Activated CD4-positive, alpha-beta T cell treated with anti-CD3 and anti-CD28 coated beads, Interleukin-2, amount 50 U/mL, for 16 hours (primary cell): ENCODE measurements at regions not wholly inside any gene's neighbourhood (a gene's known extent, or its start where the extent isn't known, plus 50 kb on each side); places are given as distances from the start of the nearest gene placed in this dataset.
A peak's percentile ranks its signal among the peaks of the same experiment; 100 is the strongest.

Experiments used
- DNase-seq: peaks from one replicate; pipeline ENCODE4 v3.0.0-alpha.2; 2020

DNA sequence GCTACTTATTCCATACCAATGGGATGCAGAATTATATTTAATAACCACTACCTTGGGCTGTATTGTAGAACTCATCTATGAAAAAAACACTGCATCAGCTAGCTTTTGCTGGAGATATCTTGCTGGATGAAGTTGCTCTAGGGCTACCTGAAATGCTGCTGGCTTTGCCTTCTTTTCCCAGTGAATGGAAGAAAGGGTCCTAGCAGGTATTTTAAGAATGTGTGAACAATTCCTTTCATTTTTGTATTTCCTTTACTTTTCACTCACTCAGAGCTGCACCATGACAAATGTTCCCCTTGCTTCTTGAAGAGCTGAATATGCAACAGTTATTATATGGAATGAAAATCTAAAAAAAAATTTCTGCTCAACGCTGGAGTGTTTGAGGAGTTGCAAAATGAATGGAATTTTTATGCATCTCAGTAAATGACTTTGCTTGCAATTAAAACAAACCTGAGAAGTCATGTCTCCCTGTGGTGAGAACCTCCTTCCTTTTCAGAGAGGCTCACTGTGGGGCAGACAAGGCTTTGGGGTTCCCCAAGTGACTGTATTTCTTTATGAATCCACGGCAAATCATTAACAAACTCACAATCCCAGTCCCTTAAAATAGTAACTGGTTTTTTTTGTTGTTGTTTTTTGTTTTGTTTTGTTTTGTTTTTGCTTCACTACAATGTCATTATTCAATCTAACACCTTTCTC, 566.8 kb upstream of the KIRREL3 start:
- DNase-seq = no peak

DNA sequence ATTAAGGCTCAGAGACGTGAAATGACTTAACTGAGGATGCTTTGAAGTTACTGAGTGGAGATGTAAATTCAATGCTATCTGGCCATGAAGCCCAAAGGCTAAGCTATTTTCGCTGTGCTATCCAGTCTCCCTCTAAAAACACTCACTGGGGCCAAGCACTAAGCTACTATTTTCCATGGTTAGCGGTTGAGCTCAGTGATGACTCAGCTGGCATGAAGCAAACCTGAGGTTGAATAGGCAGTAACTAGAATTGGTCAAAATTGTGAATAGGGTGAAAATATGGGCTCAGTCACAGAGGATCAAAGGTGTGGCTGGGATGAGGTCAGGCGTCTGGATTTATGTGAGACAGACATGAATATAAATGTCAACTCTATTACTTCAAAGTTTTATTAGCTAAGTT, 564.2 kb upstream of the KIRREL3 start:
- no peak for DNase-seq

DNA sequence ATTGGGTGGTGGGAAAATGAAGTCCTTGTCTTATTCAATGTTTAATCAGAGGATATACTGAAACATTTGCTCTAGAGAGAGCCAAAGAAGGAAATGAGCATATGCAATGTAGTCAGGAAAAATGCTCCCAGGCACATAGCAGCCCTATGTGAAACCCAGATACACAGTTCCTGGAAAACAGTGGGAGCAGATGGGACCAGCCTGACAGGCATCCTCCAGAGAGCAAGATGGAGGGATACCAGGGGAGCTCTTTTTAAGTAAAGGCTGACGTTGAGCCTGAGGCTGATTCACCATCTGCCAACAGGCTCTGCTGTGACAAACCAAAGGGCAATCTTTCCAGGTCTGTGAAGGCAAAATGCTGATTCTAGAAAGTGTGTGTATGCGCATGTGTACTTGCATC, 559.4 kb upstream of the KIRREL3 start:
- DNase-seq = no peak

DNA sequence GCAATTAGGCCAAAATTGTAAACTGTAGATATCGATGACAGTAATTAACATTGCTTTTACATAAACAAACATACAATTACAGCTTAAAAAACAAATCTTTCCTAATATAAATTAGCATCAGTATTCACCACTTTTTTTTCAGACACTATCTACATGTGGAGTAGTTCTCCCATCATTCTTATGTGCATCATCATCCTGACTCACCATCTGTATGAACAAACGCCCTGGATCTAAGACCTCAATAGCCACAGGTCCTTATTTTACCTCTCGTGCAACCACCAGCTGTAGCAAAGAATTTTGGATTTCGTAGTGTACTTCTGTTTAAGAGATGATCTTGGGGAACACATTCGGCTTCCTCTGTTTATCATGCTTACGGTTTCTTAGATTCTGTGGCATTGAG, 551.9 kb upstream of the KIRREL3 start:
- DNase-seq = no peak

DNA sequence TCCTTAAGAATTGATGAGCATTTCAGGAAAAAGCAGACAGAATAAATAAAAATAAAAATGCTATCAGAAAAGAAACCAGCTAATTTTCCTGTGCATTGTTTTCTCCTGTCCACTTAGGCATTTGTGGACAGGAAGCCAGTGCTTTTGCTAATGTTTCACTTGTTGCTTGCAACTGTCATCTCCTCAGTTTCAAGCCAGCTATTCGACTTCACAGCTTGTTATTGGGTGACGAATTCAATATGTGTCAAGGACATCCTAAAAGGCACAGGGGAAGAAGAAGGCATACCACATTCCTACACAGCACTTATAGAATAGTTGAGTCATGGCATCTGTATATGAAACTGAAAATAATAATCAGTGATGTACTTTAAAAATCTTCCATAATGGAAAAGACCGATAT, 530.6 kb upstream of the KIRREL3 start:
- DNase-seq = no peak

DNA sequence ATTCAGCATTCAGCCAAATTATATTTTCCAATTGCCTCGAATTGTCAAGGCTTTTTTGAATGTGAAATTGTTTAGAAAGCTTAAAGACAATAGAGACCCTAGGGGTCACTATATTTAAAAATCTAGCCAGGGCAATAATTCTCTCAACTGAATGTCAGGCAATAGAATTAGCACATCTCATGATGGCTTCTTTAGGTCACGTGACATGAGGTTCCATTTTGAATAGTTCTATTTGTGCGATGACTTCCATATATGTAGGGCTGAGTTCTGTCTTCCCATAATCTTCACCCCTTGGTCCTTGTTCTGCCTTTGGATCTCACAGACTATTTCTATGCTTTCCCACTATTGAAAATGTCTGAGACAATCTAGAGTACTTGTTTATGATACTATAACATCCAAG, 527.7 kb upstream of the KIRREL3 start:
- DNase-seq = no peak

DNA sequence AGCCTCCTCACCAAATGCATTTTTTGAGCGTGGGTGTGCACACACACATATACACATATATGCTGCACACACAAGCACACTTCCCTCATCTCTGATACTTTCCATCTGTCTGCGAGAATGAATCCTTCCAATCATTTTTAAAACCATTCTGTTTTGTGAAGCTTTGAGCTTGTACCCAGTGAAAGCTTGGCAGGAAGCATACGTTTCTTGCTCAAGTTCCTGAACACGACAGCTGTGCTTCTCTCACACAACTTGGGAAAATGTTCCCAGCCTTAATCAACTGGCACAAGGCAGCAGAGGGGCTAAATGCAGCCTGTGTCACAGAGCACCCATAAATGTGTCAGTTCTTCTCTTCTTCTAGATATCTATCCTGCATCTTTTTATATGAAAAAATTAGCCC, 524.0 kb upstream of the KIRREL3 start:
- no peak for DNase-seq

DNA sequence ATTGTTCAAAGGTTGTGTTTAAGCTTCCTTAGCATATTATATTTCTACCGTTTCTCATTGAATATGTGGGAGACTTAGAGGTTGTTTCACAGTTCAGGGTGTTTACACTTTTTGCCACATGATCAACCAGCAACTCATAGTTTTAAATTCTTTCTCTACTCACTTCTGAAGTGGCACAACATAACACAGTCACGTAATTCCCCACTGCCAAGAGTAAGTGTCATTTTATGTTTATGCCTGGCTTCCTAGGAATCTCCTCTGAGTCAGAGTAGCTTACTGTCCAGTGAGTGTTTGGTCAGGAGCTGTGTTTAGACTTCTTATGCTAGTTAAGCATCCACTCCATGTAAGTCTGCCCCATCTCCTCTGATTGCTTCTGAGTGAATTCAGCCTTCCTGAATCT, 520.8 kb upstream of the KIRREL3 start:
- DNase-seq = no peak

DNA sequence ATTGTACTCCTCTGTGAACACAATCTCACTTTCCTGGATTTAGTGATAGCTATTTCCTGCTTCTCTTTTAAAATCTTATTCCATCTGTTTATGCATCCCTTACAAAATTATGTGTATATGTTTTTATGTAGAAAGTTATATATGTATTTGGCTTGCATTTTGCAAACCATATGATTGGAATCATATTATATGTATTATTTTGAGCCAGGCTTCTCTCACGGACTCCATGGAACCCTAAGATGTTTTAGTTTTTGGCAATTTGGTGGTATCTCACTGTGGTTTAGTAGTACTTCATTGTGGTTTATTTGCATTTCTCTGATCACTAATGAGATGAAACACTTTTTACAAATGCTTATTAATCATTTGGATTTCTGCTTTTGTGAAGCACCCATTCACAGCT, 507.3 kb upstream of the KIRREL3 start:
- DNase-seq = no peak

DNA sequence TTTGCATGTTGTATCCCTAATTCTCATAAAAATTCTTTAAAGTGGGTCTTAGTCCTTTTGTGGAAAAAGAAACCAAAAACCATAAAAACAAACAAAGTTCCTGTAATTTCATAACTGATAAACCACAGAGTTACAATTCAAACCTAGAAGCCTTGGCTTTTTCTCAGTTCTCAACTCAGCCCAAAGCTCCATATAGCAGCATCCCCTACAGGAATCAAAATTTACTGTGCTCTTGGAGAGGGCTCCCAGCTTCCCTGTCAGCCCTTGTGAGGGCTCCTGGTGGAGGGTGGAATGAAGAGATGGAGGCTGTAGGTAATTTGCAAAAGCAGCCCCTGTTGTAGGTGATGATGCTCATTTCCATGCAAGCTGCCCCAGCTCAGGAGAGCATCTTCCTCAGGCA, 506.1 kb upstream of the KIRREL3 start:
- no peak for DNase-seq

DNA sequence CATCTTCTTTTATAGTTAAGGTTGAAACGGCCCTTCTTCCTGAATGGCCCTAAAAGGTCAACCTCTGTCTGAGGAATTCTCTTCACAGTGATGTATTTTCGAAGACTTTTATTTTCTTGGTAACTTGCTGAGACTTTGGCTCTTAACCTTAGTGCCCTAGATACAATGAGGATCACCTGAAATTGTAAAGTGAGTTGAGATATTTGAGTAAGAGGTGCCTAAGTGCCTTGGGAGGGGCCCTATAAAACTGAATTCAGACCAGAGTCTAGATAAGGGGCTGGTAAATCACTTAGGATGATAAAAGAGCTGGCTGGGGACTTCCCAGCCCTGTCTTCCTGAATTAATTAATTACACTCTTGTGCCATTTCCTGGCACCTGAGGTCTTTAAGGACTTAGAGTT, 505.6 kb upstream of the KIRREL3 start:
- DNase-seq = no peak

DNA sequence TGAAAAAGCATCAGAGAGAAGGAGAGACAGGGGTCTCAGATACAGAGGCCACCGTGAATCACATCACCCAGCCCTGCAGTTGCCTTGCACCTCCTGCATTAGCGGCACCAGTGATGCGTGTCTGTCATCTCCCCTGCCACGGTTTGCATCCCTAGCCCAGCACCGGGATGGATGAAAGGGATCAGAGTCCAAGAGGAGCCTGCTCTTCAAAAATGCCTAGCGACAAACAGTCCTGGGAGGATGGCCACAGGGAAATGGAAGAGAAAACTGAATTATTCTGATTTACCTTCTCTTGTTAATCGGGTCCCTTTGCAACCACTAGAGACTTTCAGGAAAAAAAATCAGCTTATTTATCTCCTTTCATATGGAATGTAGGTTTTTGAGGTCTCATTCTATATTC, 495.6 kb upstream of the KIRREL3 start:
- no peak for DNase-seq

DNA sequence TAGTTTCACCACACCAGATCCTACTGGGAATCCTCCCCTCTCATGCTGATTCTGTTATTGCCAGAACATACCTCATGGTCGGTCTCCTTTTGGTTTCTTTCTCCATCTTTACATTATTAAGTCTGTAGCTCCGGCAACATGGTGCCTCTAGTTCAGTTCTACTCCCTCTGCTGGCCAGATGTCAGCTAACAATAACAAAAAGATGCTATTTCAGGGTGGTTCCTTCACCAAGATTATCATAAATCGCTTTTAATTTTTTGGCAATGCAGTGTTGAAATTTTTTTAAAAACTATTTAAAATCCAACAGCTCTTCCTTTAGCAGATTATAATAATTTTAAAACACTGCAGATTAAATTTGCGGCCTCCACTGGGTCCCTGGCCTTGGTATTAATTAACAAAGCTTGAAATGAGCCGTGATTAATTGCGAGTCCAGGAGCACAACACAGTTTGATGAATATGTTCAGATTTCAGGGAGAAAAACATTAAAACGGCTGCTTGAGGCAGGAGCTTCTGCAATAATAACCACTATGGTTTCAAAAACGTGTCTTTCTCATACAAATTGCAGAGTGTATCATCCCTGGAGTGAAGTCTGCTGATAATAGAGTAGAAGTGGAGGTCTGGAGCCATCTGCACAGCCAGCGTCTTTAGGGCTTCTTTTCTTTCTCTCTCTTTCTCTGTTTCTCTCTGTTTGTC, 492.9 kb upstream of the KIRREL3 start:
- DNase-seq = no peak

DNA sequence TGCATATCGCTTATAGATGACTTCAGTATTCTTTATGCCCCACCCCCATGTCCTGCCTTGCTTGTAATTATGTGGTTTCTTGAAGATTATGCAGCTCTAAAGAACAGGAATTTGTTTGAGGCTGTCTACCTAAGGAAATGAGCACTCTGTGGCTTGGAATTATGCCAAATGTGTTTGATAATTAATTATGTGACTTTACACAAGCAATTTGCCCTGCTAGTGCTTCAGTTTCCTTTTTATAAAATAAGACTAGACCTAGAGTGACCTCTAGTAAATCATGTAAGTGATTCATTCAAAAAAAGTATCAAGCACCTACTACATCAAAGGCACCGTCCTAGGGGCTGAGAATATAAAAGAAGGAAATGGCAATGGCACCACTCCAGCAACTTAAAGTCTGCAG, 491.5 kb upstream of the KIRREL3 start:
- no peak for DNase-seq

DNA sequence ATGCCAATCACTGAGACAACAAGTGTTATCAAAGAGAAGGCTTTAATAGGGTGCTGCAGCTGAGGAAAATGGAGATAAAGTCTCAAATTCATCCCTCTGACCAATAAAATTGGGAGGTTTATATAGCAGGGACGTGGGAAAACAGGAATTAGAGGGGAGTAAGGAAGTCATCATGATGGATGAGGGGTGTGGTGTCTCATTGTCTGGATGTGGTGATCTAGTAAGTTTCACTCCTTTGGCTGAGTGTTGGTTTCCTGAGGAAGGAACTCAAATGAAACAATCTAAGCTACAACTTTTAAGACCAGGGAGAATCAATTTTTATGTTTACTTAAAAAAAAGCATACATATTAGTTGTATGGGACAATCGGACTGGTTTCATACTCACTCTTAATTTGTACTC, 491.0 kb upstream of the KIRREL3 start:
- DNase-seq = no peak

DNA sequence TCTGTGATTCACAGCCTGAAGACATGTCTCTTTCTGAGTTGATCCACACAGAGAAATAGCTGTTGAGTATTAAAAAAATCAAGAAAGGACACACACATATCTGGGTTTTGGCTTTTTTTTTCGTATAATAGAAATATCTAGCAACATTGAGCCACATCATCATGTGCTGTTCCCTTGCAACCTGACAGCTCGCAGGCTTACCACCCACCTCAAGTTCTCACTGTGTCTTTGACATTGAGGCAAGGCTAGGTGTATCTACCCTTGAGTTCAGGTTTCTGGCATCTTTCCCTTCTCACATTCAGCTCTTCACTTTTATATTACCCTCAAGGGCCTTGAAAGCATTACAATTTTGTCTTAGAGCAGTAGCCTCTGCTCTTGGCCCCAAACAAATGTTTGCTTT, 490.3 kb upstream of the KIRREL3 start:
- no peak for DNase-seq

DNA sequence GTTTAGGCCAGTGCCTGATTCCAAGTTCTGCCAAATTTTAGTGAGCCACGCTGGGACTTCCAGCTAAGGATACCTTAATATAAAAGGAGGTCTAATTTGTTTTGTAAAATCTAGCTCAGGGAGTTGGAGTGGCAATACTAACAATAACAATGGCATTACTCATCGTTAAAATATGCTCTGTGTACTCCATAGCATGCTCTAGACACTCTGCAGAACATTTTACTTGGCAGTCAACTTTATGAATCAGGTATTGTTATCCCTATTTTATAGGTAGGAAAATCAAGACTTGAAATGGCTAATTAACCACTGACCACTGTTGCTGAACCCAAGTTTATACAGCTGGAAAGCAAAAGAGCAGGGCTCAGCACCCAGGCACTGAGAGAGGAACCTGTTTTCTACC, 485.0 kb upstream of the KIRREL3 start:
- DNase-seq = no peak

DNA sequence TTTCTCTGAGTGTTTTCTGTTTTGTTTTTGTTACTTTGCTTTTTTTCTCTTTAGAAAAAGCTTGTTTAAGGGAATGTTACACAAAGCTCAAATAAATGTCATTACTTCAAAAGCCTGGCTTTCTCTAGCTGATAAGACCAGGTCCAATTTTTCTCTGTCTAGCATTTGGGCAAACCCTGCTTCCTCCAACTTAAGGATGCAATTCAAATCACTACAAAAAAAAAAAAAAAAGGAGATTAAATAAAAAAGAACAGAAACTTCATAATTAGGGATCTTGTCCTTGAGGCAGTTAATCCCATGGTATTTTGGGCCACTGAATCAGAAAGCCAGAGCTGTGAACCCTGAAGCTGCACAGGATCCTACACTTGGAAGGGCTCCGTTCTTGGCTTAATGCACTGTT, 480.8 kb upstream of the KIRREL3 start:
- DNase-seq = no peak

DNA sequence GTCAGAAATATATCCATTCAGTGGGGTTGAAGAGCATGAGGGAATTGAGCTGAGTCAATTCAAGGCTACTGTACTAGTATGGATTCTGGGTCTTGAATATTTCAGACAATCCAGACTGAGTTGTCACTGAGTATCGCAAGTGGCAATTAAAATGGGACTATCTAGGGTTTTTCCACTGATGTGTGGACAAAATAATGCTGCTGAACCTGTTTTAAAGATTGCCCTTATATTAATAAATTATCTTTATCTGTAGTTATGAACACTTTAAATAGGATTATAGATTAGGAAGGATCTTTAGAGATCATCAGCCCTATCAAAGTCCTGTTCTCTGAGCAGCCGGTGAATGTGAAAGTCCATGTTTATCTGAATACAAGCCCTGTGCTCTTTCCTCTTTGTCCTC, 478.3 kb upstream of the KIRREL3 start:
- no peak for DNase-seq

DNA sequence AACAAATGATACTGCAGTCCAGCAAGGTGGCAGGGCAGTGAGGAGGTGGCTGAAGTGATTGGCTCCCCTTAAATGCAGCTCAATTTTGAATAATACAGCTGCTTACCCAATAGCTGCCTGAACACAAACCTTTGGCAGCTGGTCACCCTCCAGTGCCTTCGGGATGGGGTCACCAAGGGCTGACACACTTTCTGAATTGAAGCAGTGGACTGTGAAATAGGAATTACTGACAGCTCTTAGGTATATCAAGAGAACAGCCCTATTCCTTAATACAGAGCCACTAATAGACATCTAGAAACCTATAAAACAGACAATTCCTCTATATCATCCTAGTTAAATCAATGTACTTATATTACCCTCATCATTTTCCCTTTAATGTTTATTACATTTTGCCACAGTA, 474.2 kb upstream of the KIRREL3 start:
- DNase-seq = no peak

DNA sequence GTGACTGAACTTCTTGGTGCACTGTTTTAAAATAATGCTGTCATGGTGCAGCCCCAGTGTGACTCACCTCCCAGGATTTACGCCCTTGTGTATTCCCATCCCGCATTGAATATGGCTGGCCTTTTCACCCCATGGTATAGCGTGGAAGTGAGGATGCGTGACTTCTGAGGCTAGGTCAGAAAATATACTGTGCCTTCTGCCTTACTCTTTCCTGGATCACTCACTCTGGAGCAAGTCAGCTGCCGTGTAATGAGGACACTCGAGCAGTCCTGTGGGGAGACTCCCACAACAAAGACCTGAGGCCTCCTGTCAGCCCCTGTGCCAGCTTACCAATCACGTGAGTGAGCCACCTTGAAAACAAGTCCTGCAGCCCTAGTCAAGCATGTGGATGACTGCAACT, 471.9 kb upstream of the KIRREL3 start:
- no peak for DNase-seq

DNA sequence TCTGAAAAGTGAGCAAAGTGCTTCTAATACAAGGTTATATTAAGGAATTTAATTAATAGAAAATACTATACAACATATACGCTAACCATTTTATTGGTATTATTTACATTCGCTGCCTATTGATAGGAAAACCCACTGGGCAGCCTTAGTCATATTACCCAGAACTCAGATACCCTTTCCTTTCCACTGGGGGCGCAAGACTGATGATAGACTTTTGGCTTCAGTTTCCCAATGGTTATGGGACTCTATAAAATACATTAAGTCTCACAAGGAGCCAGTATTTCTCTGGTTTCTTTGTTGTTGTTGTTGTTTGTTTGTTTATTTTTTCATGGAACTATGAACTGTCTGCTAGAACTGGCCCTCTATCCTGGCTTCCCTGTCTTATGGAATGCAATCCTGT, 471.1 kb upstream of the KIRREL3 start:
- DNase-seq = no peak

DNA sequence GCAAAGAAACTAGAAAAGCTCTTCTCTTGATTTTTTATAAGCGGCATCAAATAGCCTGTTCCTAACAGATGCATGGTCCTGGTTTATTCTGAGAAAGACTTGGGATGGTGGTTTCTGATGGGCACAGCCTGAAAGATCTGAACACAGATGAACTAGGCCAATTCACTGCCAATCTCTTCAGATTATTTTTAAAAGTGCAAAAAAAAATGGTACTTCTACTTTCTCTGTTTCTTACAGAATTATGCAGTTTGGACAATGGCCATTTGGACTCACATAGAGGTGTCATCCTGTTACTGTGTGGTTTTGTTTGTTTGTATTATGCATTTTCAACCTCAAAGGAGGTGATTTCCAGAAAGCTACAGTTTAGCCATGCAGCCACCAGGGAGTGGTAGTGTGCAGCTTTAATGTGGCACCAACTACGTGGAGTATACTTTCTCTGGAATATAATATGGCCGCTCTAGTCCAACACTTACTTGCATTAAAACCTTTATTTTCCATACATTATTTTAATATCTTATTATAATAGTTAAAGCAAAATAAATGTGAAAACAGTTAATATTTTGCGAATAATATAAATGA, 469.8 kb upstream of the KIRREL3 start:
- DNase-seq = peak; percentile 9

DNA sequence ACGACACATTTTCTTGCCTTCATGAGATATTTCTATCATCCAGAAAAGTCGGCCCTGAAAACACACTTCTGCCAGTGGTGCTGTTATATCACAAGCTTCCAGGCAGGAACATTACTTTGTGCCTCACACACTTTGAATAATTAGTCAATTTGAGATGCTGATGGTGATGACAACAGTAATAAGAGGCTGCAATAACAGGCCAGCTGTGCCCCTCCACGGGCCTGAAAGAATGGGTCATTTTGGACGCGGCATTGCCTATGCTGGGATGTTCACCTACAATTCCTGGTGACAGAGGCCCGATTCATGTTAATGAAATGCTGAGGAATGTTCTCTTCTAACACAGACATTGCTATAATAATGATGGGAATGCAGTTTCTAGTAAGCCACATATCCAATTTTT, 463.8 kb upstream of the KIRREL3 start:
- no peak for DNase-seq

DNA sequence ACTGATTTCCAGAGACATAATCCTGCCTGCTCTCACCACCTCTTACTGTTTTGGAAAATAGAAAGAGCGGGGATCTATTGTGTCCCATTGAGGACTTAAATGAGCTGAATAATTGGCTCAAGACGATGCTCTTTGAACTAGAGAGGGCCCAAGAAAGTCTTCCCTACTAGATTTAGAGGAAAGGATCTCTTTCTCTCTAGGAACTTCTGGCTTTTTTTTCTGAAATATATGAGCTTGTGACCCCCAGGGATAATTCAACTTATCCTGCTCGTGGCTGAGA, 461.4 kb upstream of the KIRREL3 start:
- no peak for DNase-seq
